ENCODE measurements at regions not wholly inside any gene's neighbourhood (a gene's known extent, or its start where the extent isn't known, plus 50 kb on each side); places are given as distances from the start of the nearest gene placed in this dataset.

- Histone ChIP-seq H3K4me3 (ENCODE audit: low read depth, low read length) (no peak overlapping the region), H3K4me1 (ENCODE audit: control insufficient read depth in 1 of 2, insufficient read depth in 2 of 2, low read length in 2 of 2) (peaks cover 7 to 22% of the 10 kb centered on the region in 2 experiments), H2BK5ac (ENCODE audit: low read depth, low read length, poor library complexity) (no peak overlapping the region), H3K4me2 (ENCODE audit: low read length) (no peak overlapping the region), H2BK12ac (ENCODE audit: low read length) (peak overlapping the region; percentile 1), H3K36me3 (ENCODE audit: control insufficient read depth in 1 of 2, insufficient read depth in 2 of 2, low read length in 2 of 2) (no peaks in the 10 kb centered on the region), H2AK5ac (ENCODE audit: low read length) (no peak overlapping the region), H4K91ac (ENCODE audit: low read depth, low read length) (peak overlapping the region; percentile 39), H3K27me3 (ENCODE audit: insufficient read depth, low read length) (no peaks in the 10 kb centered on the region), H2BK120ac (ENCODE audit: insufficient read depth, low read length, poor library complexity) (peak overlapping the region; percentile 1), H3K27ac (ENCODE audit: low read depth, low read length) (no peak overlapping the region), H3K79me1 (ENCODE audit: low read length) (peaks cover 9% of the 10 kb centered on the region), H3K23ac (ENCODE audit: low read length) (no peak overlapping the region), H3K18ac (ENCODE audit: low read length) (no peak overlapping the region), H4K12ac (ENCODE audit: low read depth, low read length) (no peak overlapping the region), H3K4ac (ENCODE audit: low read depth, low read length) (no peak overlapping the region), H3K9me3 (ENCODE audit: insufficient read depth, low read depth, low read length) (no peaks in the 10 kb centered on the region), H3K14ac (ENCODE audit: low read length) (no peak overlapping the region), H3K9ac (ENCODE audit: low read length) (no peak overlapping the region), H4K8ac (ENCODE audit: low read depth, low read length) (no peak overlapping the region), H2AFZ (ENCODE audit: insufficient read depth, low read length, poor library complexity) (no peak overlapping the region), H3K79me2 (ENCODE audit: control insufficient read depth, insufficient read depth, low read length, poor library complexity) (no peaks in the 10 kb centered on the region)
- DNase-seq: no peak
- no CpG with 5 or more reads among the region's 7 CpGs for WGBS (ENCODE audit: extremely low coverage, insufficient coverage, insufficient read length)
Observed at GRCh38 chr5:167798448-167798847, 493.0 kb upstream of the WWC1 start.

DNA sequence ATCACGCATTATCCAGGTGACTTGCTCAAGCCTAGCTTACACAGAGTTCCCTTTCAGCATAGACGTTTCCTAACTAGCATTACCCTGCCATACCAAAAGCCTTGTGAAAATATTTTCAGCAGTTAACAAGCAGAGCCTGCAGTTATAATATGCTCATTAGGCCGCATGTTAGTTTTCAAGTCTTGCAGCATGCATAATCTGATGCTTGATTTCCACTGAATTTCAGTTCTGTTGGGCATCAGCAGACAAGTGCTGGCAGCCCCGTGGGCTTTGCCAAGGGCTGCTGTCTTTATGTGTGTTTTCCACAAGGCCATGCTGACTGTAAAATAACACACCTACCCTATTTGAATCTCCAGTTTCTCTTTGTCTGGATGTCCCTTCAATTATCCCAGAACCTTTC, 491.0 kb upstream of the WWC1 start:
- no peak overlapping the region for H2AFZ ChIP-seq (ENCODE audit: insufficient read depth, low read length, poor library complexity)
- no peak overlapping the region for H3K9ac ChIP-seq (ENCODE audit: low read length)
- H3K4ac ChIP-seq (ENCODE audit: low read depth, low read length): no peak overlapping the region
- no peaks in the 10 kb centered on the region for H3K9me3 ChIP-seq (ENCODE audit: insufficient read depth, low read depth, low read length)
- H3K4me2 ChIP-seq (ENCODE audit: low read length): no peak overlapping the region
- H3K4me1 ChIP-seq (ENCODE audit: control insufficient read depth in 1 of 2, insufficient read depth in 2 of 2, low read length in 2 of 2): peaks cover 7 to 25% of the 10 kb centered on the region in 2 experiments
- H3K27me3 ChIP-seq (ENCODE audit: insufficient read depth, low read length): no peaks in the 10 kb centered on the region
- peak overlapping the region; percentile 7 for H2BK120ac ChIP-seq (ENCODE audit: insufficient read depth, low read length, poor library complexity)
- H2BK12ac ChIP-seq (ENCODE audit: low read length): peak overlapping the region; percentile 50
- H3K14ac ChIP-seq (ENCODE audit: low read length): no peak overlapping the region
- H3K23ac ChIP-seq (ENCODE audit: low read length): no peak overlapping the region
- H3K36me3 ChIP-seq (ENCODE audit: control insufficient read depth in 1 of 2, insufficient read depth in 2 of 2, low read length in 2 of 2): no peaks in the 10 kb centered on the region
- H3K79me1 ChIP-seq (ENCODE audit: low read length): peaks cover 11% of the 10 kb centered on the region
- H4K8ac ChIP-seq (ENCODE audit: low read depth, low read length): no peak overlapping the region
- no peaks in the 10 kb centered on the region for H3K79me2 ChIP-seq (ENCODE audit: control insufficient read depth, insufficient read depth, low read length, poor library complexity)
- no peak overlapping the region for H3K18ac ChIP-seq (ENCODE audit: low read length)
- H2BK5ac ChIP-seq (ENCODE audit: low read depth, low read length, poor library complexity): no peak overlapping the region
- H2AK5ac ChIP-seq (ENCODE audit: low read length): no peak overlapping the region
- WGBS (ENCODE audit: extremely low coverage, insufficient coverage, insufficient read length): no CpG with 5 or more reads among the region's 4 CpGs
- no peak overlapping the region for H4K12ac ChIP-seq (ENCODE audit: low read depth, low read length)
- no peak overlapping the region for H3K4me3 ChIP-seq (ENCODE audit: low read depth, low read length)
- no peak overlapping the region for H3K27ac ChIP-seq (ENCODE audit: low read depth, low read length)
- DNase-seq: no peak
- H4K91ac ChIP-seq (ENCODE audit: low read depth, low read length): no peak overlapping the region

GRCh38 chr5:167801999-167802398, 489.4 kb upstream of the WWC1 start:
- peak overlapping the region; percentile 1 for H3K27ac ChIP-seq (ENCODE audit: low read depth, low read length)
- H3K79me1 ChIP-seq (ENCODE audit: low read length): peaks cover 11% of the 10 kb centered on the region
- no peaks in the 10 kb centered on the region for H3K9me3 ChIP-seq (ENCODE audit: insufficient read depth, low read depth, low read length)
- H3K18ac ChIP-seq (ENCODE audit: low read length): no peak overlapping the region
- H3K79me2 ChIP-seq (ENCODE audit: control insufficient read depth, insufficient read depth, low read length, poor library complexity): peaks cover 2% of the 10 kb centered on the region
- H4K8ac ChIP-seq (ENCODE audit: low read depth, low read length): no peak overlapping the region
- no peaks in the 10 kb centered on the region for H3K27me3 ChIP-seq (ENCODE audit: insufficient read depth, low read length)
- DNase-seq: no peak
- H4K91ac ChIP-seq (ENCODE audit: low read depth, low read length): no peak overlapping the region
- H2AFZ ChIP-seq (ENCODE audit: insufficient read depth, low read length, poor library complexity): no peak overlapping the region
- H2BK12ac ChIP-seq (ENCODE audit: low read length): peak overlapping the region; percentile 43
- no peak overlapping the region for H3K9ac ChIP-seq (ENCODE audit: low read length)
- H2AK5ac ChIP-seq (ENCODE audit: low read length): no peak overlapping the region
- no peak overlapping the region for H3K4me2 ChIP-seq (ENCODE audit: low read length)
- no peak overlapping the region for H3K14ac ChIP-seq (ENCODE audit: low read length)
- H4K12ac ChIP-seq (ENCODE audit: low read depth, low read length): no peak overlapping the region
- no peak overlapping the region for H2BK5ac ChIP-seq (ENCODE audit: low read depth, low read length, poor library complexity)
- H2BK120ac ChIP-seq (ENCODE audit: insufficient read depth, low read length, poor library complexity): peak overlapping the region; percentile 40
- H3K4me3 ChIP-seq (ENCODE audit: low read depth, low read length): no peak overlapping the region
- H3K4ac ChIP-seq (ENCODE audit: low read depth, low read length): no peak overlapping the region
- no peaks in the 10 kb centered on the region for H3K36me3 ChIP-seq (ENCODE audit: control insufficient read depth in 1 of 2, insufficient read depth in 2 of 2, low read length in 2 of 2)
- H3K23ac ChIP-seq (ENCODE audit: low read length): no peak overlapping the region
- H3K4me1 ChIP-seq (ENCODE audit: control insufficient read depth in 1 of 2, insufficient read depth in 2 of 2, low read length in 2 of 2): peaks cover 7 to 25% of the 10 kb centered on the region in 2 experiments
- WGBS (ENCODE audit: extremely low coverage, insufficient coverage, insufficient read length): no CpG with 5 or more reads among the region's 4 CpGs

GRCh38 chr5:167802755-167803431, 488.6 kb upstream of the WWC1 start:
- Histone ChIP-seq H3K9ac (ENCODE audit: low read length) (no peak overlapping the region), H4K12ac (ENCODE audit: low read depth, low read length) (no peak overlapping the region), H3K23ac (ENCODE audit: low read length) (no peak overlapping the region), H3K18ac (ENCODE audit: low read length) (no peak overlapping the region), H3K9me3 (ENCODE audit: insufficient read depth, low read depth, low read length) (no peaks in the 10 kb centered on the region), H3K79me1 (ENCODE audit: low read length) (peaks cover 11% of the 10 kb centered on the region), H3K14ac (ENCODE audit: low read length) (no peak overlapping the region), H2BK5ac (ENCODE audit: low read depth, low read length, poor library complexity) (peak overlapping the region; percentile 69), H2AK5ac (ENCODE audit: low read length) (no peak overlapping the region), H3K4me1 (ENCODE audit: control insufficient read depth in 1 of 2, insufficient read depth in 2 of 2, low read length in 2 of 2) (peaks cover 7 to 25% of the 10 kb centered on the region in 2 experiments), H3K27ac (ENCODE audit: low read depth, low read length) (peak overlapping the region; percentile 82), H2BK12ac (ENCODE audit: low read length) (no peak overlapping the region), H2AFZ (ENCODE audit: insufficient read depth, low read length, poor library complexity) (no peak overlapping the region), H2BK120ac (ENCODE audit: insufficient read depth, low read length, poor library complexity) (peak overlapping the region; percentile 85), H3K27me3 (ENCODE audit: insufficient read depth, low read length) (no peaks in the 10 kb centered on the region), H3K4me3 (ENCODE audit: low read depth, low read length) (no peak overlapping the region), H4K91ac (ENCODE audit: low read depth, low read length) (peak overlapping the region; percentile 81), H3K36me3 (ENCODE audit: control insufficient read depth in 1 of 2, insufficient read depth in 2 of 2, low read length in 2 of 2) (no peaks in the 10 kb centered on the region), H4K8ac (ENCODE audit: low read depth, low read length) (peak overlapping the region; percentile 58), H3K4ac (ENCODE audit: low read depth, low read length) (no peak overlapping the region), H3K79me2 (ENCODE audit: control insufficient read depth, insufficient read depth, low read length, poor library complexity) (peaks cover 2% of the 10 kb centered on the region), H3K4me2 (ENCODE audit: low read length) (peak overlapping the region; percentile 7)
- DNase-seq: peak; percentile 53 to 91
- no CpG with 5 or more reads among the region's 2 CpGs for WGBS (ENCODE audit: extremely low coverage, insufficient coverage, insufficient read length)

All from trophoblast cell (in vitro differentiated cells and primary cell).